ENCODE measurements at regions not wholly inside any gene's neighbourhood (a gene's known extent, or its start where the extent isn't known, plus 50 kb on each side); places are given as distances from the start of the nearest gene placed in this dataset.

DNA sequence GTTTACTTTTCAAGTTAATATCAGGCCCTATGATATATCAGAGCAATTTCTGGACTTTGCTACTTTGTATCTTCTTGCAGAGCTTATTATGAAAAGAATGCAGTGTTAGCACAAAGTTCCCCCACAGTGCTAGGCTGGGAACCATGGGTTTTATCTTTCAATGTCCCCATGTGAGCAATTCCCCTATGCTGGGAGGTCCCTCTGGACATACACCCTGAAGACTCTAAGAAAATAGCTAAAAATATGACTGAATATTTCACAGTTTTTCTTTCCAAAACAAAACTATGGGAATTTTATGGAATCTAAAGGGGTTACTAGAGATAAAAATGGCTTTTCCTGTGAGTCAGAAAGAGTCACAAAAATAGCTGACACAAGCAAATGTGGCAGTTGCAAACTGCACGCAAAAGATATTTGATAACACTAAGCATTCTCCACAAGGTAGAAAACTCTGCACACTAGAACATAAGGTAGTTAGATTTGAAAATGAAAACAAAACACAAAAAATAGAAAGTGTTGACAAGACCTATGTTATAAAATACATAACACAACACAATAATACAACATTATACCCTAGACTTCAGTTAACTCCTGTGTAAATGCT, 487.5 kb upstream of the GRIN3A start:
- TF ChIP-seq POLR2AphosphoS5 (IDR thresholded peaks at IDR 0.05) (no peak), EP300 (IDR thresholded peaks at IDR 0.05) (no peak)
- TF ChIP-seq, protein P1, sequence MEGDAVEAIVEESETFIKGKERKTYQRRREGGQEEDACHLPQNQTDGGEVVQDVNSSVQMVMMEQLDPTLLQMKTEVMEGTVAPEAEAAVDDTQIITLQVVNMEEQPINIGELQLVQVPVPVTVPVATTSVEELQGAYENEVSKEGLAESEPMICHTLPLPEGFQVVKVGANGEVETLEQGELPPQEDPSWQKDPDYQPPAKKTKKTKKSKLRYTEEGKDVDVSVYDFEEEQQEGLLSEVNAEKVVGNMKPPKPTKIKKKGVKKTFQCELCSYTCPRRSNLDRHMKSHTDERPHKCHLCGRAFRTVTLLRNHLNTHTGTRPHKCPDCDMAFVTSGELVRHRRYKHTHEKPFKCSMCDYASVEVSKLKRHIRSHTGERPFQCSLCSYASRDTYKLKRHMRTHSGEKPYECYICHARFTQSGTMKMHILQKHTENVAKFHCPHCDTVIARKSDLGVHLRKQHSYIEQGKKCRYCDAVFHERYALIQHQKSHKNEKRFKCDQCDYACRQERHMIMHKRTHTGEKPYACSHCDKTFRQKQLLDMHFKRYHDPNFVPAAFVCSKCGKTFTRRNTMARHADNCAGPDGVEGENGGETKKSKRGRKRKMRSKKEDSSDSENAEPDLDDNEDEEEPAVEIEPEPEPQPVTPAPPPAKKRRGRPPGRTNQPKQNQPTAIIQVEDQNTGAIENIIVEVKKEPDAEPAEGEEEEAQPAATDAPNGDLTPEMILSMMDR (IDR thresholded peaks at IDR 0.05): no peak

Measured in upper lobe of left lung (tissue), 4 donors.